HepG2 (cell line): ENCODE measurements at regions not wholly inside any gene's neighbourhood (a gene's known extent, or its start where the extent isn't known, plus 50 kb on each side); places are given as distances from the start of the nearest gene placed in this dataset.

ENCODE experiments used
- ATAC-seq: fragments of 200-7000 bp; cut with Tn5 transposase; 3 replicates; pipeline ENCODE4 v1.9.1; 2020; ENCODE audit warnings: mild to moderate bottlenecking, moderate library complexity
- BruUV-seq: library from RNA; stranded (reverse); fragments of 400-500 nt; replicated peaks from 2 replicates; lab custom pipeline; 2021; lab: Mats Ljungman, UMichigan
- CTCF ChIA-PET: fragments of 300-600 bp; formaldehyde crosslinking; extraction: SDS; loops from one replicate; lab custom pipeline; 2021; ENCODE audit warnings: low total read pairs, inconsistent platforms, low intra/inter-chr PET ratio; lab: Yijun Ruan, JAX
- POLR2A ChIA-PET: fragments of 350-600 bp; sonication (Branson Sonifier 250); formaldehyde crosslinking; loops from one replicate; lab custom pipeline; 2020; ENCODE audit warnings: antibody characterized with exemption, inconsistent platforms; lab: Yijun Ruan, JAX
- DNase-seq: peaks from one replicate; pipeline ENCODE4 v3.0.0-alpha.2; 2015; ENCODE audit warnings: low spot score
- FAIRE-seq: peaks from 3 replicates; lab custom pipeline; 2011; peaks lifted over from hg19 to GRCh38; lab: Jason Lieb, UNC
- H2AFZ ChIP-seq: one replicate; pipeline ENCODE4 v1.6.1; 2011; ENCODE audit warnings: low read length, inconsistent platforms
- H3K27ac ChIP-seq: fragments of 300-600 bp; 3 replicates; pipeline ENCODE4 v1.8.0; 2011; ENCODE audit warnings: mixed run types, mild to moderate bottlenecking, mixed read lengths, low read length, inconsistent platforms; ENCODE audit not compliant: insufficient read depth; ENCODE audit errors: extremely low read length
- H3K27me3 ChIP-seq, 2 experiments: fragments of 200-600 bp in 1 of 2; 2 replicates in 1 of 2; 3 replicates in 1 of 2; pipeline versions ENCODE4 v1.6.0 to v1.8.0; 2011; ENCODE audit warnings: low read length in 2 of 2, mild to moderate bottlenecking in 2 of 2, moderate library complexity in 2 of 2, inconsistent platforms in 1 of 2; ENCODE audit not compliant: insufficient read depth in 2 of 2, control insufficient read depth in 1 of 2
- H3K36me3 ChIP-seq, 2 experiments: fragments of 200-600 bp in 1 of 2; replicated peaks in 1 of 2; 2 replicates in 1 of 2; 3 replicates in 1 of 2; pipeline versions ENCODE4 v1.5.1 to v1.8.0; 2011; ENCODE audit warnings: low read length in 2 of 2, inconsistent platforms in 1 of 2; ENCODE audit not compliant: insufficient read depth in 2 of 2, control insufficient read depth in 1 of 2
- H3K4me1 ChIP-seq: 2 replicates; pipeline ENCODE4 v1.5.1; 2012; ENCODE audit warnings: low read length, inconsistent platforms; ENCODE audit not compliant: insufficient read depth
- H3K4me2 ChIP-seq: 2 replicates; pipeline ENCODE4 v1.6.0; 2011; ENCODE audit warnings: low read depth, low read length, inconsistent platforms
- H3K4me3 ChIP-seq, 3 experiments: fragments of 200-600 bp in 1 of 3; sonication (generic), shearing (Covaris generic) in 1 of 3; replicated peaks in 1 of 3; 2 replicates each; pipeline ENCODE4 v1.5.1; 2011 to 2016; ENCODE audit warnings: low read length in 3 of 3, inconsistent platforms in 2 of 3, low read depth in 2 of 3, mild to moderate bottlenecking in 2 of 3, control low read depth in 1 of 3, mixed read lengths in 1 of 3; ENCODE audit not compliant: insufficient read depth in 1 of 3
- H3K79me2 ChIP-seq: one replicate; pipeline ENCODE4 v1.6.1; 2011; ENCODE audit warnings: low read length, inconsistent platforms; ENCODE audit not compliant: insufficient read depth
- H3K9ac ChIP-seq: 2 replicates; pipeline ENCODE4 v1.6.0; 2011; ENCODE audit warnings: mild to moderate bottlenecking, low read depth, low read length, inconsistent platforms; ENCODE audit not compliant: insufficient read depth
- H3K9me3 ChIP-seq: 2 replicates; pipeline ENCODE4 v1.5.1; 2012; ENCODE audit warnings: mild to moderate bottlenecking, low read length
- H4K20me1 ChIP-seq: 2 replicates; pipeline ENCODE4 v1.6.0; 2011; ENCODE audit warnings: inconsistent platforms, mild to moderate bottlenecking, low read length, moderate library complexity; ENCODE audit not compliant: insufficient read depth
- BCLAF1 ChIP-seq: fragments of 450-650 bp; IDR thresholded peaks from 2 replicates; pipeline ENCODE4 v1.6.1; 2017; ENCODE audit warnings: mild to moderate bottlenecking
- DMAP1 ChIP-seq: IDR thresholded peaks from 2 replicates; pipeline ENCODE4 v1.6.1; 2016
- JUND ChIP-seq: sonication (generic); formaldehyde crosslinking; IDR thresholded peaks from 2 replicates; pipeline ENCODE4 v1.8.0; 2022; ENCODE audit warnings: mild to moderate bottlenecking, missing genetic modification reagents
- U2AF1 ChIP-seq: fragments of 200-400 bp; formaldehyde crosslinking; optimal IDR thresholded peaks from 2 replicates; pipeline ENCODE3; 2017; ENCODE audit warnings: mild to moderate bottlenecking, low read depth, low read length
- ZNF3 ChIP-seq: IDR thresholded peaks from 2 replicates; pipeline ENCODE4 v1.7.0; 2017; ENCODE audit warnings: inconsistent platforms
- ZNF784 ChIP-seq: sonication (generic); formaldehyde crosslinking; IDR thresholded peaks from 2 replicates; pipeline ENCODE4 v1.5.1; 2020; ENCODE audit warnings: missing genetic modification reagents, mild to moderate bottlenecking, borderline replicate concordance
- WGBS: methylation state at CpG from one replicate; pipeline ENCODE4 v1.1.6; 2017; ENCODE audit warnings: low lambda C conversion rate; 5-methylcytosine and 5-hydroxymethylcytosine counted together
- in situ Hi-C: cut with HindIII; loops from 2 replicates; pipeline ENCODE4 v1.10.0; 2017; ENCODE audit warnings: low pct_unique_long_range_greater_than_20kb; ENCODE audit not compliant: extremely low pct_ligation_motif_present
- intact Hi-C: fragments of 100-400 bp; cut with micrococcal nuclease; formaldehyde crosslinking; loops from one replicate; pipeline ENCODE4 v1.10.0; 2022; ENCODE audit not compliant: unreplicated experiment
- TF ChIP-seq, protein P1 (sequence below): sonication (generic); formaldehyde crosslinking; IDR thresholded peaks from 2 replicates; pipeline ENCODE4 v1.5.0; 2020; ENCODE audit warnings: missing genetic modification reagents, mild to moderate bottlenecking, borderline replicate concordance

- Histone ChIP-seq H3K4me2 (no peak overlapping the region), H3K79me2 (no peaks in the 10 kb centered on the region), H4K20me1 (no peaks in the 10 kb centered on the region), H3K27ac (no peak overlapping the region), H3K4me1 (no peaks in the 10 kb centered on the region), H2AFZ (no peak overlapping the region), H3K4me3 (no peak overlapping the region), H3K36me3 (no peaks in the 10 kb centered on the region), H3K9me3 (no peaks in the 10 kb centered on the region), H3K9ac (no peak overlapping the region), H3K27me3 (no peaks in the 10 kb centered on the region)
- in situ Hi-C loops (no loop called here), intact Hi-C loops (no loop called here)
- ChIA-PET POLR2A (no interaction called here), CTCF (no interaction called here)
- no TSS peak for BruUV-seq
- DNase-seq = no peak
- no peak for TF ChIP-seq BCLAF1
- TF ChIP-seq ZNF3 = no peak
- no peak for TF ChIP-seq JUND (CRISPR knock-in tag)
- TF ChIP-seq ZNF784 (CRISPR knock-in tag) = no peak
- TF ChIP-seq U2AF1 = no peak
- TF ChIP-seq, protein P1, sequence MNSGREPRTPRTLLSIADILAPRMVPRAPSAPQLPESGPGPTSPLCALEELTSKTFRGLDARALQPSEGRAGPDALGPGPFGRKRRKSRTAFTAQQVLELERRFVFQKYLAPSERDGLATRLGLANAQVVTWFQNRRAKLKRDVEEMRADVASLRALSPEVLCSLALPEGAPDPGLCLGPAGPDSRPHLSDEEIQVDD (CRISPR knock-in tag) = no peak
- TF ChIP-seq DMAP1 (CRISPR knock-in tag) = no peak
- WGBS = 65% methylated on average over 13 of the region's 13 CpGs
- FAIRE-seq = no peak
- no peak for ATAC-seq
Measured at GRCh38 chr2:207437524-207438143, 92.1 kb upstream of the CREB1 start.
